Fibroblast of lung (primary cell): ENCODE measurements at regions not wholly inside any gene's neighbourhood (a gene's known extent, or its start where the extent isn't known, plus 50 kb on each side); places are given as distances from the start of the nearest gene placed in this dataset.

ENCODE experiments used
- EZH2 ChIP-seq: IDR thresholded peaks from 2 replicates; pipeline ENCODE4 v1.5.1; 2012; ENCODE audit warnings: low read length, control low read depth, mild to moderate bottlenecking; ENCODE audit errors: missing control alignments
- TF ChIP-seq, protein P1 (sequence below), 2 donors: IDR thresholded peaks in 1 of 2; conservative IDR thresholded peaks in 1 of 2; 1 replicate in 1 of 2; 2 replicates in 1 of 2; pipeline ENCODE4 v1.5.1; 2011 to 2012; ENCODE audit warnings: low read length in 2 of 2, control low read depth in 1 of 2, inconsistent platforms in 1 of 2, low read depth in 1 of 2, mild to moderate bottlenecking in 1 of 2

DNA sequence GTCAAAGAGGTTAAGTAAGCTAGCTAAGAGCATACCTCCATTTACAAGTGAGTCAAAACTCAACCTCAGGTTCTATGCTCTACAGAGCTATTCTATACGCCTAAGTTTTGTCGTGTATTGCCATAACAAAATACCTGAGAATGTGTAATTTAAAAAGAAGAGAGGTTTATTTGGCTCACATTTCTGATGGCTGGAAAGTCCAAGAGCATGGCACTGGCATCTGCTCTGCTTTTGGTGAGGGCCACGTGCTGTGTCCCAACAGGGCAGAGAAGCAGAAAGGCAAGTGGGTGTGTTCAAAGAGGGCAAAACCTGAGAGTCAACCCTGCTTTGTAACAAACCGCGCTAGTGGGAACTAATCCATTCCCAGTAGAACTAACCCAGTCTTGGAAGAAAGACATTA is 60.9 kb upstream of the POU2F1 start:
- TF ChIP-seq, protein P1, sequence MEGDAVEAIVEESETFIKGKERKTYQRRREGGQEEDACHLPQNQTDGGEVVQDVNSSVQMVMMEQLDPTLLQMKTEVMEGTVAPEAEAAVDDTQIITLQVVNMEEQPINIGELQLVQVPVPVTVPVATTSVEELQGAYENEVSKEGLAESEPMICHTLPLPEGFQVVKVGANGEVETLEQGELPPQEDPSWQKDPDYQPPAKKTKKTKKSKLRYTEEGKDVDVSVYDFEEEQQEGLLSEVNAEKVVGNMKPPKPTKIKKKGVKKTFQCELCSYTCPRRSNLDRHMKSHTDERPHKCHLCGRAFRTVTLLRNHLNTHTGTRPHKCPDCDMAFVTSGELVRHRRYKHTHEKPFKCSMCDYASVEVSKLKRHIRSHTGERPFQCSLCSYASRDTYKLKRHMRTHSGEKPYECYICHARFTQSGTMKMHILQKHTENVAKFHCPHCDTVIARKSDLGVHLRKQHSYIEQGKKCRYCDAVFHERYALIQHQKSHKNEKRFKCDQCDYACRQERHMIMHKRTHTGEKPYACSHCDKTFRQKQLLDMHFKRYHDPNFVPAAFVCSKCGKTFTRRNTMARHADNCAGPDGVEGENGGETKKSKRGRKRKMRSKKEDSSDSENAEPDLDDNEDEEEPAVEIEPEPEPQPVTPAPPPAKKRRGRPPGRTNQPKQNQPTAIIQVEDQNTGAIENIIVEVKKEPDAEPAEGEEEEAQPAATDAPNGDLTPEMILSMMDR (conservative IDR thresholded peaks at IDR 0.05 in 1 of 2, IDR thresholded peaks at IDR 0.05 in 1 of 2; ENCODE audit: low read depth in 1 of 2, low read length in 2 of 2), result no peak
- TF ChIP-seq EZH2, result no peak
